HG02884 (cell line): ENCODE measurements at regions not wholly inside any gene's neighbourhood (a gene's known extent, or its start where the extent isn't known, plus 50 kb on each side); places are given as distances from the start of the nearest gene placed in this dataset.

Experiments used
- ATAC-seq: cut with Tn5 transposase; IDR thresholded peaks from one replicate; pipeline ENCODE4 v1.9.1; 2021; ENCODE audit warnings: mild to moderate bottlenecking, moderate library complexity; ENCODE audit not compliant: unreplicated experiment

- no peak for ATAC-seq
Observed at GRCh38 chr4:14802596-14802995, 199.7 kb upstream of the CPEB2 start.

- ATAC-seq: no peak
Observed at GRCh38 chr4:14807856-14808255, 194.4 kb upstream of the CPEB2 start.

- ATAC-seq: no peak
Observed at GRCh38 chr4:14809203-14809602, 193.1 kb upstream of the CPEB2 start.

- no peak for ATAC-seq
Observed at GRCh38 chr4:14810121-14810520, 192.2 kb upstream of the CPEB2 start.

GRCh38 chr4:14810568-14810967, 191.7 kb upstream of the CPEB2 start:
- no peak for ATAC-seq

- no peak for ATAC-seq
Observed at GRCh38 chr4:14812101-14812500, 190.2 kb upstream of the CPEB2 start.

- no peak for ATAC-seq
Observed at GRCh38 chr4:14816623-14817261, 185.5 kb upstream of the CPEB2 start.

- ATAC-seq: no peak
Observed at GRCh38 chr4:14824189-14824588, 178.1 kb upstream of the CPEB2 start.

GRCh38 chr4:14827111-14827510, 175.2 kb upstream of the CPEB2 start:
- no peak for ATAC-seq

GRCh38 chr4:14829795-14830194, 172.5 kb upstream of the CPEB2 start:
- ATAC-seq: no peak

- ATAC-seq: no peak
Observed at GRCh38 chr4:14831416-14831815, 170.9 kb upstream of the CPEB2 start.

GRCh38 chr4:14833053-14833452, 169.2 kb upstream of the CPEB2 start:
- no peak for ATAC-seq

- no peak for ATAC-seq
Observed at GRCh38 chr4:14834382-14834781, 167.9 kb upstream of the CPEB2 start.

- ATAC-seq: no peak
Observed at GRCh38 chr4:14835288-14835687, 167.0 kb upstream of the CPEB2 start.

- no peak for ATAC-seq
Observed at GRCh38 chr4:14835708-14836425, 166.4 kb upstream of the CPEB2 start.

- ATAC-seq: no peak
Observed at GRCh38 chr4:14837860-14838259, 164.4 kb upstream of the CPEB2 start.

GRCh38 chr4:14841801-14842768, 160.2 kb upstream of the CPEB2 start:
- no peak for ATAC-seq

- ATAC-seq: no peak
Observed at GRCh38 chr4:14842964-14843630, 159.2 kb upstream of the CPEB2 start.

- no peak for ATAC-seq
Observed at GRCh38 chr4:14844061-14844460, 158.2 kb upstream of the CPEB2 start.

- peak; percentile 63 for ATAC-seq
Observed at GRCh38 chr4:14848229-14848628, 154.1 kb upstream of the CPEB2 start.
